ENCODE measurements at regions not wholly inside any gene's neighbourhood (a gene's known extent, or its start where the extent isn't known, plus 50 kb on each side); places are given as distances from the start of the nearest gene placed in this dataset.

DNA sequence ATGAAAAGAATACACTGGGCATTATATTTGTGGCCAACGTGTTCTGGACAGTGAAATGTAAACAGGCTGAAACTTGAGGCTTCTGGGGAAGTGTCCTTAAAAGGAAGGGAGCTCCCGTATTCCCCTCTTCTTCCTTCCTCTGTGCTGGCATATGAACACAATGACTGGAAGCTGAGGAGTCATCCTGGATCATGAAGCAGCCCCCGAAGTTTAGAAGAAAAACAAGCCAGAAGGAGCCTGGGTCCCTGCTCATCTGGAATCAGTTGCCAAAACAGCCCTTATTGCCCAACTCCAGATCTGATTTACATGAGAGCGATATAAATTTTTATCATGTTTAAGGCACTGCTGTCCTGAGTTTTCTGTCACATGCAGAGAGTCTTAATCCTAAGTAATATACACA, 65.4 kb upstream of the SLC1A1 start:
- Histone ChIP-seq H3K4me2 (ENCODE audit: low read length, poor library complexity, severe bottlenecking) (no peak overlapping the region), H3K4me1 (ENCODE audit: control insufficient read depth, insufficient read depth, low read depth, low read length) (peaks cover 2% of the 10 kb centered on the region), H3K36me3 (ENCODE audit: control insufficient read depth in 1 of 2, insufficient read depth in 2 of 2, low read depth in 1 of 2, low read length in 2 of 2) (no peaks in the 10 kb centered on the region), H3K27me3 (ENCODE audit: control insufficient read depth in 1 of 2, insufficient read depth in 1 of 2, low read length in 2 of 2) (no peaks in the 10 kb centered on the region), H2BK5ac (ENCODE audit: low read depth, low read length, poor library complexity, severe bottlenecking) (no peak overlapping the region), H4K8ac (ENCODE audit: low read length) (no peak overlapping the region), H3K18ac (ENCODE audit: low read depth in 1 of 2, low read length in 2 of 2) (no peak overlapping the region), H2BK12ac (ENCODE audit: low read length in 2 of 2) (no peak overlapping the region), H3K9ac (ENCODE audit: low read length) (peak overlapping the region; percentile 15), H2AK5ac (ENCODE audit: low read length, severe bottlenecking) (no peak overlapping the region), H2AFZ (ENCODE audit: low read depth, low read length) (no peak overlapping the region), H4K91ac (ENCODE audit: low read length) (no peak overlapping the region), H3K23ac (ENCODE audit: low read length in 2 of 2) (no peak overlapping the region), H3K9me3 (ENCODE audit: control insufficient read depth, low read length) (no peaks in the 10 kb centered on the region), H3K4me3 (ENCODE audit: insufficient read depth in 1 of 2, low read depth in 1 of 2, low read length in 2 of 2) (no peak overlapping the region), H2BK15ac (ENCODE audit: low read depth, poor library complexity, severe bottlenecking) (no peak overlapping the region), H3K27ac (ENCODE audit: low read length, poor library complexity, severe bottlenecking) (no peak overlapping the region), H3K14ac (ENCODE audit: low read length in 2 of 2) (no peak overlapping the region), H2BK120ac (ENCODE audit: low read depth, low read length) (no peak overlapping the region), H3K79me1 (replicated peaks; ENCODE audit: low read length, poor library complexity, severe bottlenecking) (no peaks in the 10 kb centered on the region), H3K4ac (ENCODE audit: low read depth in 1 of 2, low read length in 2 of 2) (no peak overlapping the region)
- DNase-seq: no peak
- 50% methylated on average over 4 of the region's 4 CpGs for WGBS

DNA sequence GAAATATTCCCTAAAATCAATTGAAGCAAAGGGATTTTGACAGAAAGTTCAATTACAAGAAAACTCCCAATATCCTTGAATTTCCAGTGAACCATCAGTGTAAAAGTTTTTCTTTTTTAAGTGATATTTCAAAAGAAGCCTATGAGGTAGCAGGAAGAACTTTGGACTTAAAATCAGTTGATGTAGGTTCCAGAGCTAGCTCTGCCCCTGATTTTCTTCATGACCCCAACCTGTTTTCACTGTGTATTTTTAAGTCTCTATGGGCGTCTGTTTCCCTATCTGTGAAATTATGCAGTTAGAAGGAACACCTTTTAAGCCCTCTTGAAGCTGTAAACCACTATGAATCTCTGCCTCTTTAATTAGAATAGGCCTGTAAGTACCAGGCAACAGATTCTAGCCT, 66.2 kb upstream of the SLC1A1 start:
- no peak overlapping the region for H4K8ac ChIP-seq (ENCODE audit: low read length)
- H3K4ac ChIP-seq (ENCODE audit: low read depth in 1 of 2, low read length in 2 of 2): no peak overlapping the region
- H2BK12ac ChIP-seq (ENCODE audit: low read length in 2 of 2): no peak overlapping the region
- H3K9ac ChIP-seq (ENCODE audit: low read length): no peak overlapping the region
- no peak overlapping the region for H3K27ac ChIP-seq (ENCODE audit: low read length, poor library complexity, severe bottlenecking)
- H3K36me3 ChIP-seq (ENCODE audit: control insufficient read depth in 1 of 2, insufficient read depth in 2 of 2, low read depth in 1 of 2, low read length in 2 of 2): no peaks in the 10 kb centered on the region
- no peaks in the 10 kb centered on the region for H3K9me3 ChIP-seq (ENCODE audit: control insufficient read depth, low read length)
- DNase-seq: no peak
- no peak overlapping the region for H3K14ac ChIP-seq (ENCODE audit: low read length in 2 of 2)
- no peak overlapping the region for H2BK5ac ChIP-seq (ENCODE audit: low read depth, low read length, poor library complexity, severe bottlenecking)
- no peak overlapping the region for H3K18ac ChIP-seq (ENCODE audit: low read depth in 1 of 2, low read length in 2 of 2)
- H2AFZ ChIP-seq (ENCODE audit: low read depth, low read length): no peak overlapping the region
- H3K27me3 ChIP-seq (ENCODE audit: control insufficient read depth in 1 of 2, insufficient read depth in 1 of 2, low read length in 2 of 2): no peaks in the 10 kb centered on the region
- H2BK120ac ChIP-seq (ENCODE audit: low read depth, low read length): no peak overlapping the region
- no peak overlapping the region for H3K4me2 ChIP-seq (ENCODE audit: low read length, poor library complexity, severe bottlenecking)
- H4K91ac ChIP-seq (ENCODE audit: low read length): no peak overlapping the region
- 60% methylated on average over 1 of the region's 1 CpG for WGBS
- H2AK5ac ChIP-seq (ENCODE audit: low read length, severe bottlenecking): no peak overlapping the region
- H3K79me1 ChIP-seq (replicated peaks; ENCODE audit: low read length, poor library complexity, severe bottlenecking): no peaks in the 10 kb centered on the region
- no peak overlapping the region for H3K23ac ChIP-seq (ENCODE audit: low read length in 2 of 2)
- no peak overlapping the region for H3K4me3 ChIP-seq (ENCODE audit: insufficient read depth in 1 of 2, low read depth in 1 of 2, low read length in 2 of 2)
- H2BK15ac ChIP-seq (ENCODE audit: low read depth, poor library complexity, severe bottlenecking): no peak overlapping the region
- H3K4me1 ChIP-seq (ENCODE audit: control insufficient read depth, insufficient read depth, low read depth, low read length): peaks cover 2% of the 10 kb centered on the region

DNA sequence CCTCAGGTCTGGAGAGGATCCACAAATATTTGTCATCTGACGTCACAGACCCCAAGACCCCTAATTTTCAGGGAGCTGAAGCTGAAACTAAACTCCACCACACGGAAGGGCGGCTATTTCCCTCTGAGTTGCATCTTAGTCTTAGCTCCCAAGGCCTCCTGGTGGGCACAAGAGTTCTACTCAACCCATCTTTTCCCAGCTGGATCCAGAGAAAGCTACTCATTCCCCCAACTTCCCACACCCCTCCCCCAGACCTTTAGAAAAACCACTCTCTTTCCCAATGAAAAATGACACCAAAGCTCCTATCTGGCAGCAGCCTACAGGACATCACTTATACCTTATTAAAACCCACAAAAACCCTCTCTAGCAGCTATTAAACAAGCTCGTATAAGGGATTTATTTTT, 67.1 kb upstream of the SLC1A1 start:
- no peak overlapping the region for H3K4me2 ChIP-seq (ENCODE audit: low read length, poor library complexity, severe bottlenecking)
- H2AK5ac ChIP-seq (ENCODE audit: low read length, severe bottlenecking): no peak overlapping the region
- no peak overlapping the region for H4K91ac ChIP-seq (ENCODE audit: low read length)
- H3K4ac ChIP-seq (ENCODE audit: low read depth in 1 of 2, low read length in 2 of 2): no peak overlapping the region
- H2BK5ac ChIP-seq (ENCODE audit: low read depth, low read length, poor library complexity, severe bottlenecking): no peak overlapping the region
- peaks cover 2% of the 10 kb centered on the region for H3K4me1 ChIP-seq (ENCODE audit: control insufficient read depth, insufficient read depth, low read depth, low read length)
- H3K27me3 ChIP-seq (ENCODE audit: control insufficient read depth in 1 of 2, insufficient read depth in 1 of 2, low read length in 2 of 2): no peaks in the 10 kb centered on the region
- H2BK15ac ChIP-seq (ENCODE audit: low read depth, poor library complexity, severe bottlenecking): no peak overlapping the region
- H3K27ac ChIP-seq (ENCODE audit: low read length, poor library complexity, severe bottlenecking): no peak overlapping the region
- no peak overlapping the region for H2BK120ac ChIP-seq (ENCODE audit: low read depth, low read length)
- H3K14ac ChIP-seq (ENCODE audit: low read length in 2 of 2): no peak overlapping the region
- no peak overlapping the region for H3K9ac ChIP-seq (ENCODE audit: low read length)
- no peaks in the 10 kb centered on the region for H3K9me3 ChIP-seq (ENCODE audit: control insufficient read depth, low read length)
- no peak overlapping the region for H2BK12ac ChIP-seq (ENCODE audit: low read length in 2 of 2)
- H3K18ac ChIP-seq (ENCODE audit: low read depth in 1 of 2, low read length in 2 of 2): no peak overlapping the region
- DNase-seq: no peak
- no peaks in the 10 kb centered on the region for H3K36me3 ChIP-seq (ENCODE audit: control insufficient read depth in 1 of 2, insufficient read depth in 2 of 2, low read depth in 1 of 2, low read length in 2 of 2)
- no peak overlapping the region for H3K23ac ChIP-seq (ENCODE audit: low read length in 2 of 2)
- no peak overlapping the region for H3K4me3 ChIP-seq (ENCODE audit: insufficient read depth in 1 of 2, low read depth in 1 of 2, low read length in 2 of 2)
- no peaks in the 10 kb centered on the region for H3K79me1 ChIP-seq (replicated peaks; ENCODE audit: low read length, poor library complexity, severe bottlenecking)
- 48% methylated on average over 3 of the region's 4 CpGs for WGBS
- no peak overlapping the region for H2AFZ ChIP-seq (ENCODE audit: low read depth, low read length)
- H4K8ac ChIP-seq (ENCODE audit: low read length): no peak overlapping the region

DNA sequence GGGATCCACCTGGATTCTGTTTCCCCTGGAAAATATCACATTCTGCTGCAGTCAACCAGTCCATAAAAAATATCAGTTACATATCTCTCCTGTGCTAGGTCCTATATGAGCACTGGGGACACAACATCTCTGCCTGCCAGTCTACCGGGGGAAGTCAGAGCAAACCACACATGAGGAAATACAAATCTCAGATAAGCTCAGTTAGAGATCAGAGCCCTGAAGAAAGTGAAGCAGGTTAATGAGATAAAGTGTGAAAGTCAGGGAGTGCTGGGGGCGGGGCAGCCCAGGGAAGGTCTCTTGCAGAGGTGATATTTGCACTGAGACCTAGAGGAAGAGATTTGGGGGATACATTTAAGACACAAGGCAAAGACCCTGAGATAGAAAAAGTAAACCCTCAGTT, 67.8 kb upstream of the SLC1A1 start:
- H2BK5ac ChIP-seq (ENCODE audit: low read depth, low read length, poor library complexity, severe bottlenecking): no peak overlapping the region
- DNase-seq: no peak
- no peaks in the 10 kb centered on the region for H3K36me3 ChIP-seq (ENCODE audit: control insufficient read depth in 1 of 2, insufficient read depth in 2 of 2, low read depth in 1 of 2, low read length in 2 of 2)
- no peak overlapping the region for H3K18ac ChIP-seq (ENCODE audit: low read depth in 1 of 2, low read length in 2 of 2)
- no peak overlapping the region for H4K91ac ChIP-seq (ENCODE audit: low read length)
- H2BK120ac ChIP-seq (ENCODE audit: low read depth, low read length): no peak overlapping the region
- H3K4me1 ChIP-seq (ENCODE audit: control insufficient read depth, insufficient read depth, low read depth, low read length): peaks cover 2% of the 10 kb centered on the region
- H3K23ac ChIP-seq (ENCODE audit: low read length in 2 of 2): no peak overlapping the region
- H3K4ac ChIP-seq (ENCODE audit: low read depth in 1 of 2, low read length in 2 of 2): no peak overlapping the region
- H3K14ac ChIP-seq (ENCODE audit: low read length in 2 of 2): no peak overlapping the region
- H2AFZ ChIP-seq (ENCODE audit: low read depth, low read length): no peak overlapping the region
- H3K9me3 ChIP-seq (ENCODE audit: control insufficient read depth, low read length): no peaks in the 10 kb centered on the region
- H3K9ac ChIP-seq (ENCODE audit: low read length): no peak overlapping the region
- no peak overlapping the region for H4K8ac ChIP-seq (ENCODE audit: low read length)
- H2BK15ac ChIP-seq (ENCODE audit: low read depth, poor library complexity, severe bottlenecking): no peak overlapping the region
- 29% methylated on average over 2 of the region's 2 CpGs for WGBS
- no peak overlapping the region for H2BK12ac ChIP-seq (ENCODE audit: low read length in 2 of 2)
- H3K27me3 ChIP-seq (ENCODE audit: control insufficient read depth in 1 of 2, insufficient read depth in 1 of 2, low read length in 2 of 2): no peaks in the 10 kb centered on the region
- no peak overlapping the region for H3K27ac ChIP-seq (ENCODE audit: low read length, poor library complexity, severe bottlenecking)
- H2AK5ac ChIP-seq (ENCODE audit: low read length, severe bottlenecking): no peak overlapping the region
- no peaks in the 10 kb centered on the region for H3K79me1 ChIP-seq (replicated peaks; ENCODE audit: low read length, poor library complexity, severe bottlenecking)
- no peak overlapping the region for H3K4me2 ChIP-seq (ENCODE audit: low read length, poor library complexity, severe bottlenecking)
- H3K4me3 ChIP-seq (ENCODE audit: insufficient read depth in 1 of 2, low read depth in 1 of 2, low read length in 2 of 2): no peak overlapping the region

All from mesenchymal stem cell (in vitro differentiated cells and primary cell).